HFF-Myc (cell line): ENCODE measurements at regions not wholly inside any gene's neighbourhood (a gene's known extent, or its start where the extent isn't known, plus 50 kb on each side); places are given as distances from the start of the nearest gene placed in this dataset.

Source experiments
- DNase-seq: peaks from one replicate; pipeline ENCODE4 v3.0.0-alpha.2; 2011; ENCODE audit warnings: low read depth; ENCODE audit errors: extremely low read depth
- H3K4me3 ChIP-seq: replicated peaks from 2 replicates; pipeline ENCODE4 v1.5.1; 2011; ENCODE audit warnings: low read depth, mild to moderate bottlenecking, control low read depth, low read length
- TF ChIP-seq, protein P1 (sequence below): IDR thresholded peaks from 2 replicates; pipeline ENCODE4 v1.5.1; 2012; ENCODE audit warnings: mild to moderate bottlenecking, low read depth, low read length, control low read depth; ENCODE audit errors: missing control alignments

DNA sequence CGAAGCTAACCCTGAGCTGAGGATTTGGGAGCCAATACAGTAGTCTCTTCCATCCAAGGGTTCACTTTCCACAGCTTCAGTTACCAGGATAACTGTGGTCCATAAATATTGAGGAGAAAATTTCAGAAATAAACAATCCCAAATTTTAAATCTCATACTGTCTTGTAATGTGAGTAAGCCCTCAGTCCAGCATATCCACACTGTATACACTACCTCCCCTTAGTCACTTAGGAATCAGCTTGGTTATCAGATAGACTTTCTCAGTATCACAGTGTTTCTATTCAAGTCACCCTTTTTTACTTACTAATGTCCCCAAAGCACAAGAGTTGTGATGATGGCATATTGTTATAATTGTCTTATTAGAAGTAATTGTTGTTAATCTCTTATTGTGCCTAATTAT is 102.3 kb upstream of the GNG12 start:
- DNase-seq = no peak
- TF ChIP-seq, protein P1, sequence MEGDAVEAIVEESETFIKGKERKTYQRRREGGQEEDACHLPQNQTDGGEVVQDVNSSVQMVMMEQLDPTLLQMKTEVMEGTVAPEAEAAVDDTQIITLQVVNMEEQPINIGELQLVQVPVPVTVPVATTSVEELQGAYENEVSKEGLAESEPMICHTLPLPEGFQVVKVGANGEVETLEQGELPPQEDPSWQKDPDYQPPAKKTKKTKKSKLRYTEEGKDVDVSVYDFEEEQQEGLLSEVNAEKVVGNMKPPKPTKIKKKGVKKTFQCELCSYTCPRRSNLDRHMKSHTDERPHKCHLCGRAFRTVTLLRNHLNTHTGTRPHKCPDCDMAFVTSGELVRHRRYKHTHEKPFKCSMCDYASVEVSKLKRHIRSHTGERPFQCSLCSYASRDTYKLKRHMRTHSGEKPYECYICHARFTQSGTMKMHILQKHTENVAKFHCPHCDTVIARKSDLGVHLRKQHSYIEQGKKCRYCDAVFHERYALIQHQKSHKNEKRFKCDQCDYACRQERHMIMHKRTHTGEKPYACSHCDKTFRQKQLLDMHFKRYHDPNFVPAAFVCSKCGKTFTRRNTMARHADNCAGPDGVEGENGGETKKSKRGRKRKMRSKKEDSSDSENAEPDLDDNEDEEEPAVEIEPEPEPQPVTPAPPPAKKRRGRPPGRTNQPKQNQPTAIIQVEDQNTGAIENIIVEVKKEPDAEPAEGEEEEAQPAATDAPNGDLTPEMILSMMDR = no peak
- H3K4me3 ChIP-seq = no peak overlapping the region

DNA sequence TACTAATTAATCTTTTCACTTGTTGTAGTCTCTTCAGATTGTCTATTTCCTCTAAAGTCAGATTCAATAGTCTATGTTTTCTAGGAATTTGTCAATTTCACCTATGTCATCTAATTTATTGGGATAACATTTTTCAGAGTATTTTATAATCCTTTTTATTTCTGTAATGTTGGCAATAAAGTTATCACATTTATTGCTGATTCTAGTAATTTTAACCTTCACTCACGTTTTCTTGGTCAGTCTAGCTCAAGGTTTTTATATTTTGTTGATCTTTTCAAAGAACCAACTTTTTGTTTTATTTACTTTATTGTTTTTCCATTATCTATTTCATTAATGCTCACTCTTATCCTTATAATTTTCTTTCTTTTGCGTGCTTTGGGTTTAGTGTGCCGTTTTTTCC is 97.9 kb upstream of the GNG12 start:
- no peak for DNase-seq
- TF ChIP-seq, protein P1 = no peak
- H3K4me3 ChIP-seq = no peak overlapping the region

DNA sequence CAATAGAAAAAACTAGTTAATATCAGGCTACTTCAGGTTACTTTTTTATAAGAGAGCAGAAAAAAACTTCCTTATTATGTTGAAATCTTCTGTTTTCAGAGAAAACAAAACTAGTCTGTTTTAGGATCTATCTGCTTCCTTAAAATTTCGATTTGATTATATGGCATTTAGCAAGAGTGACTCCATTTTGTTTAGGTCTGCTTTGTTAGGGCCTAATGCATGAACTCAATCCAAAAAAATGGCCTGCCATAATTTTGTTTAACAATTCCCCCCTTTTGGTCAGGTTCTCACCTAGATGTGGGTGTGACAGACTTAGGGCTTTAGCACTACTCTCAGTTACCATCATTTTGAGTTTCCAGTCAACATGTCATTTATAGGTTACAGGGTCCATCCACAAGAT is 89.8 kb upstream of the GNG12 start:
- TF ChIP-seq, protein P1 = no peak
- DNase-seq = no peak
- H3K4me3 ChIP-seq = no peak overlapping the region

DNA sequence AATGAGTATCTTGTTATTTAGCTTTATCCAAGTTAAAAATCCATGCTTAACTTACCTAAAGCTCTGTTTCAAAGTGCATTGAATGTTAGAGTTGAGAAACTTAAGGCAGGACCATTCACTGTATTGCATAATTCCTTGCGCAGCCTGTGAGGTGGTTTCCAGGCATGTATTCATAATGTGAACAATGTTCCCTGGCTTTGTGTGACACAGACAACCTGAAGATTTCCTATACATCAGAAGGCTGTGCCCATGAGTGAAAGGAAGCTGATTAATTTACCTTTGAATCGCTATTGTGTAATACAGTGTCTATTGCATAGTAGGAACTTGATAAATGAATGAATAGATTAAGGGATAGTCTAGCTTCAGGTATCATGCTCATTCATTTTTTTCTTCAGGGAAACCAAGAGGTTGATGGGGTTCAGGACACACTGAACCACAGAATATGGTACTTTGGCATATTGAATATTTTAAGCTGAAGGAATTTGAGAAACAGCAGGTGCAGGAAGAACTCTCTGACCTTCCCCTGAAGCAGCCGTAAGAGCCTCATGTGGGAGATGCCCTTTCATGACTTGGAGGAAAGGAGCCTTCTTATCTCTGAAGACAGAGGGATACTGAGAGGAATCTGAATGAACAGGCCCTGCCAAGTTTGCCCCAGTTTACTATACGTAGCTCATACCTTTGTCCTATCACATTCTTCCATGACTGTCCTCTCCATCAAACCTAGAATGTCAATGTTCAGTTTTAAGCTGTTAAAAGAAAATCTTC is 88.6 kb upstream of the GNG12 start:
- no peak overlapping the region for H3K4me3 ChIP-seq
- DNase-seq = no peak
- TF ChIP-seq, protein P1 = no peak

DNA sequence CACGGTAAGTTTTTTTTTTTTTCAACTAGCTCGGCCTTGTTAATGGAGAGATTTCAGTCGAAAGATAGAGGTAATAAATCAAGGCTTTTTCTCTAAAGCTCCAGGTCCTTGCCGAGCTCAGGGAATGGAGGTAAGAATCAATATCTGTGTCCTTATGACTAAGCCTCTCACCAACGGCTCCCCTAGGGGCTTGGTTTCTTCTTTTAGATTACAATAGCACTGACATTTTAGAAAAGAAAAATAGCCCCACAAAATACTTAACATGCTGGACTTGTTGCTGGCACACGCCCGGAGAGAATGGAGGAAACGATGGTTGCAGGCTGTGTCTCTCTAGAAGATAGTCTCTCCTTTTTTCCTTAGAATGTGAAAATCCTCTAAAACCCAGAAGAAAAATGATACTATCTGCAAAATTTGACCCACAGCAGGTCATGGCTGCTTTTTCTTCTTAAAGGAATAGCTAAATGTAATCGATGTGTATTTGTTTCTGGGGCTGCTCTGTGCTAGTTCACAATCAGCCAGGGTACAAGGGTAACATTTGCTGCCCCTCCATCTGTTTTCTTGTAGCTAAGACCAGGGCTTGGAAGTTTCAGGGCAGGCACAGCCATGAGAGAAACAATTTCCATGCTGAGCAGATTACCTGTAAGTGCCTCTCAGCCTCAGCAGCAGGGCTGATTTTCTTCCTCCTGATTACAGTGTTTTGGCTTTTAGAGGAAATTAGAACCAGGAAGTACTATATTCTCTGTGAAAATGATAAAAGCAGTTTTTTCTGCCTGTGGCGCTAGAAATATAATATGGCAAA is 86.2 kb upstream of the GNG12 start:
- TF ChIP-seq, protein P1 = no peak
- DNase-seq = no peak
- H3K4me3 ChIP-seq = no peak overlapping the region

DNA sequence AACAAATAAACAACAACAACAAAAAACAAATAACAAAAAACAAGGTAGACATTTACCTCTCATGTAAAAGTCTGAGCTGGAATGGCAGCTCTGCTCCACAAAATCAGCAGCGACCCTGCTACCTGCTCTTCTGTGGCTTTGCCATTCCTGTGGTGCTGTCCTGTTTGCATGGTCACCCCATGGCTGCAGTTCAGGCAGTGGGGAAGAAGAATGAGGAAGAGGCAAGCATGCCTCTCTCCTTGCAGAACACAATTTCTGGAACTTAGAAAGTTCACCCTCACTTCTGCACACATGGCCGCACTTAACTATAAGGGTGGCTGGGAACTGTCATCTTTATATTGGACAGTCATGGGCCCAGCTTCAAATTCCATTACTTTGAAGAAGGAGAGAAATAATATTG is 84.8 kb upstream of the GNG12 start:
- no peak for DNase-seq
- TF ChIP-seq, protein P1 = no peak

DNA sequence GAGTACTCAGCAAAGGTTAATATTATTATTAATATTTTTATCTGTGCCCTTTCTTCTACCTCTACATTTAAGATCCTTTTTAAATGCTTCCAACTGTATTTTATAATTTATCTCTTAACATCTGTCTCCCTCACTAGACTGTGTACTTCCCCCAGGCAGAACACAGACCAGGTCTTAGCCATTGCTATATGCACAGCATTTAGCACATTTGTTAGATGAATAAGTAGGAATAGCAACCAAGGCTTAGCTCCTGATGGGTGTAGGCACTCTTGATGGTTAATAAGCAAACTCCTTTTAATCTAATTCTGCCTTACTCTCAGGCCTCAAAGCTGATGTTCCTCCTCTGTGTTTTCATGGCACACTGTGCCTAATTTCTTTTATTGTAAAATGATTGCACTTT is 83.7 kb upstream of the GNG12 start:
- no peak overlapping the region for H3K4me3 ChIP-seq
- no peak for DNase-seq
- TF ChIP-seq, protein P1 = no peak

More for the DNA sequence above, 84.8 kb upstream of the GNG12 start:
- no peak overlapping the region for H3K4me3 ChIP-seq
